H9 (cell line): ENCODE measurements at regions not wholly inside any gene's neighbourhood (a gene's known extent, or its start where the extent isn't known, plus 50 kb on each side); places are given as distances from the start of the nearest gene placed in this dataset.

ENCODE experiments used
- DNase-seq: peaks from one replicate; pipeline ENCODE4 v3.0.0-alpha.2; 2017
- H2AFZ ChIP-seq: one replicate; pipeline ENCODE4 v1.6.1; 2013; ENCODE audit warnings: mild to moderate bottlenecking, low read length, control low read depth, moderate library complexity
- H2AK5ac ChIP-seq: 2 replicates; pipeline ENCODE4 v1.6.1; 2013; ENCODE audit warnings: low read length, control low read depth, mixed read lengths; ENCODE audit not compliant: insufficient read length
- H2BK120ac ChIP-seq: one replicate; pipeline ENCODE4 v1.6.1; 2013; ENCODE audit warnings: low read depth, mild to moderate bottlenecking, low read length, control low read depth, inconsistent platforms; ENCODE audit not compliant: poor library complexity, severe bottlenecking
- H2BK12ac ChIP-seq: 2 replicates; pipeline ENCODE4 v1.6.1; 2013; ENCODE audit warnings: low read length, control low read depth, mixed read lengths, low read depth; ENCODE audit not compliant: insufficient read length
- H2BK15ac ChIP-seq: 2 replicates; pipeline ENCODE4 v1.6.1; 2013; ENCODE audit warnings: low read depth, low read length, control low read depth
- H2BK20ac ChIP-seq: one replicate; pipeline ENCODE4 v1.6.1; 2013; ENCODE audit warnings: low read depth, mild to moderate bottlenecking, low read length, control low read depth, inconsistent platforms; ENCODE audit not compliant: poor library complexity, severe bottlenecking
- H2BK5ac ChIP-seq: 2 replicates; pipeline ENCODE4 v1.6.1; 2013; ENCODE audit warnings: low read length, control low read depth, mixed read lengths; ENCODE audit not compliant: insufficient read length
- H3K14ac ChIP-seq: 2 replicates; pipeline ENCODE4 v1.6.1; 2013; ENCODE audit warnings: low read length, control low read depth; ENCODE audit not compliant: insufficient read depth
- H3K18ac ChIP-seq: 2 replicates; pipeline ENCODE4 v1.6.1; 2013; ENCODE audit warnings: low read depth, mild to moderate bottlenecking, mixed read lengths, low read length, control low read depth; ENCODE audit not compliant: insufficient read length
- H3K23ac ChIP-seq: 2 replicates; pipeline ENCODE4 v1.6.1; 2013; ENCODE audit warnings: low read length, control low read depth, mixed read lengths, low read depth; ENCODE audit not compliant: insufficient read length
- H3K23me2 ChIP-seq: 2 replicates; pipeline ENCODE4 v1.6.1; 2013; ENCODE audit warnings: low read depth, mild to moderate bottlenecking, mixed read lengths, low read length, control low read depth; ENCODE audit not compliant: insufficient read length, poor library complexity, severe bottlenecking
- H3K27ac ChIP-seq: 2 replicates; pipeline ENCODE4 v1.5.1; 2013; ENCODE audit warnings: low read length, control low read depth, mixed read lengths, low read depth; ENCODE audit not compliant: insufficient read length
- H3K27me3 ChIP-seq: 2 replicates; pipeline ENCODE4 v1.6.1; 2013; ENCODE audit warnings: low read length, control low read depth, inconsistent platforms; ENCODE audit not compliant: insufficient read depth
- H3K4ac ChIP-seq: 2 replicates; pipeline ENCODE4 v1.6.1; 2013; ENCODE audit warnings: low read depth, mild to moderate bottlenecking, control low read depth, inconsistent platforms, low read length, moderate library complexity
- H3K4me1 ChIP-seq: 2 replicates; pipeline ENCODE4 v1.6.1; 2013; ENCODE audit warnings: low read length, control low read depth, inconsistent platforms; ENCODE audit not compliant: insufficient read depth
- H3K4me2 ChIP-seq: 2 replicates; pipeline ENCODE4 v1.6.1; 2013; ENCODE audit warnings: low read length, control low read depth, mixed read lengths; ENCODE audit not compliant: insufficient read length, insufficient read depth
- H3K56ac ChIP-seq: 2 replicates; pipeline ENCODE4 v1.6.1; 2013; ENCODE audit warnings: low read depth, mild to moderate bottlenecking, mixed read lengths, low read length, control low read depth; ENCODE audit not compliant: insufficient read length
- H3K79me1 ChIP-seq: 2 replicates; pipeline ENCODE4 v1.6.1; 2013; ENCODE audit warnings: low read depth, mild to moderate bottlenecking, moderate library complexity, low read length, control low read depth, inconsistent platforms; ENCODE audit not compliant: insufficient read depth, poor library complexity, severe bottlenecking
- H3K79me2 ChIP-seq: 2 replicates; pipeline ENCODE4 v1.6.1; 2013; ENCODE audit warnings: low read length, control low read depth, inconsistent platforms; ENCODE audit not compliant: insufficient read depth
- H3K9ac ChIP-seq: 2 replicates; pipeline ENCODE4 v1.6.1; 2013; ENCODE audit warnings: low read length, control low read depth, mixed read lengths; ENCODE audit not compliant: insufficient read length; ENCODE audit errors: extremely low read depth
- H3K9me3 ChIP-seq: one replicate; pipeline ENCODE4 v1.6.1; 2013; ENCODE audit warnings: low read depth, low read length, inconsistent platforms; ENCODE audit not compliant: control insufficient read depth
- H3T11ph ChIP-seq: one replicate; pipeline ENCODE4 v1.6.1; 2013; ENCODE audit warnings: mild to moderate bottlenecking, low read length, control low read depth, inconsistent platforms
- H4K20me1 ChIP-seq: one replicate; pipeline ENCODE4 v1.6.1; 2013; ENCODE audit not compliant: control insufficient read depth, insufficient read length, insufficient read depth
- H4K5ac ChIP-seq: 2 replicates; pipeline ENCODE4 v1.6.1; 2013; ENCODE audit warnings: low read depth, mild to moderate bottlenecking, mixed read lengths, low read length, control low read depth; ENCODE audit not compliant: insufficient read length
- H4K8ac ChIP-seq: replicated peaks from 2 replicates; pipeline ENCODE4 v1.6.1; 2013; ENCODE audit warnings: low read length, control low read depth, mixed read lengths, low read depth; ENCODE audit not compliant: insufficient read length
- H4K91ac ChIP-seq: 2 replicates; pipeline ENCODE4 v1.6.1; 2013; ENCODE audit warnings: low read depth, mild to moderate bottlenecking, moderate library complexity, mixed read lengths, low read length, control low read depth; ENCODE audit not compliant: insufficient read length
- H3K27ac Mint-ChIP-seq, 3 experiments: 2 replicates in 2 of 3; 3 replicates in 1 of 3; pipeline ENCODE4 v1.8.0; 2020 to 2021; ENCODE audit warnings: mixed read lengths in 3 of 3, mild to moderate bottlenecking in 1 of 3, moderate library complexity in 1 of 3
- H3K27me3 Mint-ChIP-seq: 2 replicates; pipeline ENCODE4 v1.8.0; 2021; ENCODE audit warnings: low read depth, mild to moderate bottlenecking, moderate library complexity, mixed read lengths
- H3K36me3 Mint-ChIP-seq, 3 experiments: 2 replicates in 2 of 3; 3 replicates in 1 of 3; pipeline ENCODE4 v1.8.0; 2020 to 2021; ENCODE audit warnings: low read depth in 3 of 3, mixed read lengths in 3 of 3; ENCODE audit not compliant: insufficient read depth in 1 of 3
- H3K4me1 Mint-ChIP-seq, 2 experiments: 2 replicates each; pipeline ENCODE4 v1.8.0; 2020; ENCODE audit warnings: mixed read lengths in 2 of 2
- H3K4me3 Mint-ChIP-seq, 2 experiments: 2 replicates in 1 of 2; 3 replicates in 1 of 2; pipeline ENCODE4 v1.8.0; 2020 to 2021; ENCODE audit warnings: mild to moderate bottlenecking in 2 of 2, mixed read lengths in 2 of 2, moderate library complexity in 1 of 2
- H3K9me3 Mint-ChIP-seq, 2 experiments: 2 replicates in 1 of 2; 3 replicates in 1 of 2; pipeline ENCODE4 v1.8.0; 2020; ENCODE audit warnings: mild to moderate bottlenecking in 2 of 2, mixed read lengths in 2 of 2, moderate library complexity in 1 of 2
- WGBS: extraction: QIAGEN DNeasy Blood & Tissue Kit; methylation state at CpG from one replicate; pipeline ENCODE4 v1.1.7; 2013; ENCODE audit warnings: missing lambda C conversion rate, low lambda C conversion rate, mixed read lengths; ENCODE audit not compliant: insufficient read length; ENCODE audit errors: extremely low coverage; 5-methylcytosine and 5-hydroxymethylcytosine counted together
- TF ChIP-seq, protein P1 (sequence below): fragments of 200-600 bp; sonication (generic); conservative IDR thresholded peaks from 3 replicates; pipeline ENCODE4 v1.8.0; 2021; ENCODE audit warnings: antibody characterized with exemption, mild to moderate bottlenecking

DNA sequence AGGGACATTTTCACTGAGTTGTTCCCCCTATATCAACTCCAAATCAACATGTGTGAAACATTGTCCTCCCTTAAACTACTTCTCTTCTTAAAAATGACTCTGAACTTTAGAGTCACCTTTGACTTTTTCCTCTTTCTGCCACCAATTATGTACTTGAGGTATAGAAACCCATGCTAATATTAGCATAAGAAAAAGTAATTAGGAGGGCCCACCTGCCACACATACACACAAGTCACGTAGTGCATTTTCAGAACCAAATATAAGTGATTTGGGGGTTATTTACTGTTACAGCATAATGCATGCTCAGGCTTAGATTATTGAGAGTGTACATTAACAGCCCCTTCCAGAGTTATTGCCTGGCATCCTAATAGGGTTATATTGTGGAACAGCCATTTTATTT is 432.7 kb downstream of the ZIC3 start:
- Histone ChIP-seq H4K91ac (no peak overlapping the region), H3K79me2 (no peaks in the 10 kb centered on the region), H3K4me2 (no peak overlapping the region), H3K27ac (peak overlapping the region; percentile 60), H3K4ac (no peak overlapping the region), H2AK5ac (no peak overlapping the region), H3T11ph (no peak overlapping the region), H3K4me1 (peaks cover 6% of the 10 kb centered on the region; the same call in 1 of the 2 replicates), H3K79me1 (no peaks in the 10 kb centered on the region), H2AFZ (no peak overlapping the region), H3K14ac (no peak overlapping the region), H2BK120ac (no peak overlapping the region), H3K23ac (no peak overlapping the region), H3K9me3 (no peaks in the 10 kb centered on the region), H3K27me3 (no peaks in the 10 kb centered on the region), H2BK12ac (no peak overlapping the region), H2BK5ac (no peak overlapping the region), H4K5ac (no peak overlapping the region), H3K18ac (no peak overlapping the region), H2BK20ac (no peak overlapping the region), H2BK15ac (no peak overlapping the region), H3K23me2 (no peaks in the 10 kb centered on the region), H4K20me1 (no peaks in the 10 kb centered on the region), H3K9ac (no peak overlapping the region), H4K8ac (no peak overlapping the region), H3K56ac (no peak overlapping the region)
- Mint-ChIP-seq H3K4me3 (no peak overlapping the region), H3K4me1 (peaks cover 40 to 41% of the 10 kb centered on the region in 2 experiments), H3K36me3 (0 out of 7 replicates have a peak, but pooled peaks cover 0 to 7% (median 0%) of the 10 kb centered on the region in 3 experiments), H3K9me3 (peaks cover 0 to 37% of the 10 kb centered on the region in 2 experiments; a peak in 3 of 5 replicates), H3K27ac (no peak overlapping the region), H3K27me3 (peaks cover 1% of the 10 kb centered on the region)
- DNase-seq, result no peak
- TF ChIP-seq, protein P1, sequence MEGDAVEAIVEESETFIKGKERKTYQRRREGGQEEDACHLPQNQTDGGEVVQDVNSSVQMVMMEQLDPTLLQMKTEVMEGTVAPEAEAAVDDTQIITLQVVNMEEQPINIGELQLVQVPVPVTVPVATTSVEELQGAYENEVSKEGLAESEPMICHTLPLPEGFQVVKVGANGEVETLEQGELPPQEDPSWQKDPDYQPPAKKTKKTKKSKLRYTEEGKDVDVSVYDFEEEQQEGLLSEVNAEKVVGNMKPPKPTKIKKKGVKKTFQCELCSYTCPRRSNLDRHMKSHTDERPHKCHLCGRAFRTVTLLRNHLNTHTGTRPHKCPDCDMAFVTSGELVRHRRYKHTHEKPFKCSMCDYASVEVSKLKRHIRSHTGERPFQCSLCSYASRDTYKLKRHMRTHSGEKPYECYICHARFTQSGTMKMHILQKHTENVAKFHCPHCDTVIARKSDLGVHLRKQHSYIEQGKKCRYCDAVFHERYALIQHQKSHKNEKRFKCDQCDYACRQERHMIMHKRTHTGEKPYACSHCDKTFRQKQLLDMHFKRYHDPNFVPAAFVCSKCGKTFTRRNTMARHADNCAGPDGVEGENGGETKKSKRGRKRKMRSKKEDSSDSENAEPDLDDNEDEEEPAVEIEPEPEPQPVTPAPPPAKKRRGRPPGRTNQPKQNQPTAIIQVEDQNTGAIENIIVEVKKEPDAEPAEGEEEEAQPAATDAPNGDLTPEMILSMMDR, result no peak
- WGBS, result no CpG with 5 or more reads among the region's 1 CpG
